Loucy (cell line): ENCODE measurements at regions not wholly inside any gene's neighbourhood (a gene's known extent, or its start where the extent isn't known, plus 50 kb on each side); places are given as distances from the start of the nearest gene placed in this dataset.

Experiments used
- CTCF ChIP-seq: fragments of 200-600 bp; sonication (generic); conservative IDR thresholded peaks from 2 replicates; pipeline ENCODE4 v1.5.1; 2014; ENCODE audit warnings: mild to moderate bottlenecking, antibody characterized with exemption, low read length
- EZH2phosphoT487 ChIP-seq: fragments of 200-600 bp; IDR thresholded peaks from 2 replicates; pipeline ENCODE4 v1.6.1; 2018; ENCODE audit warnings: antibody characterized with exemption, mild to moderate bottlenecking, moderate library complexity, borderline replicate concordance

- TF ChIP-seq CTCF (no peak), EZH2phosphoT487 (no peak)
These were observed 84.9 kb upstream of the ACP3 start for GRCh38 chr3:132232231-132232792.
